NB4 (cell line): ENCODE measurements at regions not wholly inside any gene's neighbourhood (a gene's known extent, or its start where the extent isn't known, plus 50 kb on each side); places are given as distances from the start of the nearest gene placed in this dataset.

ENCODE experiments used
- POLR2A ChIP-seq: IDR thresholded peaks from 2 replicates; pipeline ENCODE4 v1.6.1; 2011; ENCODE audit warnings: mild to moderate bottlenecking; ENCODE audit not compliant: insufficient read length; ENCODE audit errors: extremely low read depth
- TF ChIP-seq, protein P1 (sequence below): IDR thresholded peaks from one replicate; pipeline ENCODE4 v1.5.1; 2012; ENCODE audit warnings: low read depth, low read length

- TF ChIP-seq, protein P1, sequence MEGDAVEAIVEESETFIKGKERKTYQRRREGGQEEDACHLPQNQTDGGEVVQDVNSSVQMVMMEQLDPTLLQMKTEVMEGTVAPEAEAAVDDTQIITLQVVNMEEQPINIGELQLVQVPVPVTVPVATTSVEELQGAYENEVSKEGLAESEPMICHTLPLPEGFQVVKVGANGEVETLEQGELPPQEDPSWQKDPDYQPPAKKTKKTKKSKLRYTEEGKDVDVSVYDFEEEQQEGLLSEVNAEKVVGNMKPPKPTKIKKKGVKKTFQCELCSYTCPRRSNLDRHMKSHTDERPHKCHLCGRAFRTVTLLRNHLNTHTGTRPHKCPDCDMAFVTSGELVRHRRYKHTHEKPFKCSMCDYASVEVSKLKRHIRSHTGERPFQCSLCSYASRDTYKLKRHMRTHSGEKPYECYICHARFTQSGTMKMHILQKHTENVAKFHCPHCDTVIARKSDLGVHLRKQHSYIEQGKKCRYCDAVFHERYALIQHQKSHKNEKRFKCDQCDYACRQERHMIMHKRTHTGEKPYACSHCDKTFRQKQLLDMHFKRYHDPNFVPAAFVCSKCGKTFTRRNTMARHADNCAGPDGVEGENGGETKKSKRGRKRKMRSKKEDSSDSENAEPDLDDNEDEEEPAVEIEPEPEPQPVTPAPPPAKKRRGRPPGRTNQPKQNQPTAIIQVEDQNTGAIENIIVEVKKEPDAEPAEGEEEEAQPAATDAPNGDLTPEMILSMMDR, result no peak
- TF ChIP-seq POLR2A, result no peak
These were observed 83.7 kb downstream of the DAD1 start for GRCh38 chr14:22505309-22505696.
